GM23338 (cell line): ENCODE measurements at regions not wholly inside any gene's neighbourhood (a gene's known extent, or its start where the extent isn't known, plus 50 kb on each side); places are given as distances from the start of the nearest gene placed in this dataset.

Experiments used
- ATAC-seq: fragments of 200-7000 bp; cut with Tn5 transposase; 3 replicates; pipeline ENCODE4 v1.9.1; 2020
- DNase-seq: peaks from one replicate; pipeline ENCODE4 v3.0.0-alpha.2; 2015; ENCODE audit warnings: low spot score
- H2AFZ ChIP-seq: fragments of 200-600 bp; sonication (generic); 2 replicates; pipeline ENCODE4 v1.8.0; 2016; ENCODE audit warnings: antibody characterized with exemption, mild to moderate bottlenecking, moderate library complexity
- H3F3A ChIP-seq: fragments of 200-600 bp; sonication (generic); replicated peaks from 2 replicates; pipeline ENCODE4 v1.8.0; 2017; ENCODE audit warnings: antibody characterized with exemption, mixed run types, low read depth
- H3K27ac ChIP-seq: fragments of 200-600 bp; sonication (generic); 2 replicates; pipeline ENCODE4 v1.6.1; 2016; ENCODE audit warnings: low read depth
- H3K27me3 ChIP-seq: fragments of 200-600 bp; sonication (generic); 2 replicates; pipeline ENCODE4 v1.8.0; 2016; ENCODE audit warnings: mild to moderate bottlenecking, mixed run types, moderate library complexity; ENCODE audit not compliant: insufficient read depth
- H3K36me3 ChIP-seq: fragments of 200-600 bp; sonication (generic); 2 replicates; pipeline ENCODE4 v1.8.0; 2016; ENCODE audit warnings: mild to moderate bottlenecking; ENCODE audit not compliant: insufficient read depth
- H3K4me1 ChIP-seq: fragments of 200-600 bp; sonication (generic); 2 replicates; pipeline ENCODE4 v1.8.0; 2016; ENCODE audit warnings: mild to moderate bottlenecking, moderate library complexity; ENCODE audit not compliant: insufficient read depth
- H3K4me2 ChIP-seq: fragments of 200-600 bp; sonication (generic); 2 replicates; pipeline ENCODE4 v1.7.1; 2017; ENCODE audit warnings: mixed run types
- H3K4me3 ChIP-seq: fragments of 200-600 bp; sonication (generic); 2 replicates; pipeline ENCODE4 v1.6.1; 2016; ENCODE audit warnings: mixed run types
- H3K79me2 ChIP-seq: fragments of 200-600 bp; sonication (generic); replicated peaks from 2 replicates; pipeline ENCODE4 v1.8.0; 2017; ENCODE audit warnings: mild to moderate bottlenecking; ENCODE audit not compliant: insufficient read depth
- H3K9me2 ChIP-seq: fragments of 200-600 bp; sonication (generic); 2 replicates; pipeline ENCODE4 v1.8.0; 2017; ENCODE audit not compliant: insufficient read depth
- H4K20me1 ChIP-seq: fragments of 200-600 bp; sonication (generic); replicated peaks from 2 replicates; pipeline ENCODE4 v1.8.0; 2017; ENCODE audit warnings: mild to moderate bottlenecking; ENCODE audit not compliant: insufficient read depth
- H3K27ac Mint-ChIP-seq: 2 replicates; pipeline ENCODE4 v1.8.0; 2020; ENCODE audit warnings: inconsistent platforms, mild to moderate bottlenecking, moderate library complexity, mixed read lengths
- H3K27me3 Mint-ChIP-seq: 3 replicates; pipeline ENCODE4 v1.8.0; 2022; ENCODE audit warnings: low read depth, mild to moderate bottlenecking, moderate library complexity, mixed read lengths, inconsistent platforms; ENCODE audit not compliant: insufficient read depth, poor library complexity
- H3K36me3 Mint-ChIP-seq: 3 replicates; pipeline ENCODE4 v1.8.0; 2021; ENCODE audit warnings: low read depth, mild to moderate bottlenecking, inconsistent platforms, moderate library complexity, mixed read lengths
- H3K4me1 Mint-ChIP-seq: 3 replicates; pipeline ENCODE4 v1.8.0; 2020; ENCODE audit warnings: mild to moderate bottlenecking, inconsistent platforms, mixed read lengths
- H3K4me3 Mint-ChIP-seq: 3 replicates; pipeline ENCODE4 v1.8.0; 2021; ENCODE audit warnings: moderate library complexity, mild to moderate bottlenecking, inconsistent platforms, mixed read lengths
- H3K9me3 Mint-ChIP-seq: 3 replicates; pipeline ENCODE4 v1.8.0; 2020; ENCODE audit warnings: moderate library complexity, mild to moderate bottlenecking, inconsistent platforms, mixed read lengths
- CREB1 ChIP-seq: fragments of 250-450 bp; sonication (Bioruptor Pico); IDR thresholded peaks from 2 replicates; pipeline ENCODE4 v1.5.0; 2020; ENCODE audit warnings: low read depth, mild to moderate bottlenecking, moderate library complexity
- EZH2 ChIP-seq: fragments of 200-600 bp; sonication (generic); IDR thresholded peaks from one replicate; pipeline ENCODE4 v1.8.0; 2017; ENCODE audit warnings: antibody characterized with exemption, mild to moderate bottlenecking, low read depth; ENCODE audit not compliant: unreplicated experiment
- EZH2phosphoT487 ChIP-seq: fragments of 200-600 bp; sonication (generic); IDR thresholded peaks from one replicate; pipeline ENCODE4 v1.8.1; 2018; ENCODE audit warnings: antibody characterized with exemption; ENCODE audit not compliant: unreplicated experiment
- JUNB ChIP-seq: IDR thresholded peaks from one replicate; pipeline ENCODE4 v1.6.1; 2016; ENCODE audit warnings: antibody characterized with exemption; ENCODE audit not compliant: unreplicated experiment
- NANOG ChIP-seq: IDR thresholded peaks from 2 replicates; pipeline ENCODE4 v1.6.1; 2016; ENCODE audit warnings: antibody characterized with exemption, borderline replicate concordance
- POLR2AphosphoS5 ChIP-seq: IDR thresholded peaks from 2 replicates; pipeline ENCODE4 v1.6.1; 2016; ENCODE audit warnings: antibody characterized with exemption, low read depth
- STAT1 ChIP-seq: IDR thresholded peaks from one replicate; pipeline ENCODE4 v1.6.1; 2016; ENCODE audit warnings: antibody characterized with exemption; ENCODE audit not compliant: unreplicated experiment
- ZNF114 ChIP-seq: fragments of 250-450 bp; sonication (Bioruptor Pico); IDR thresholded peaks from 2 replicates; pipeline ENCODE4 v1.5.0; 2020; ENCODE audit warnings: mild to moderate bottlenecking, moderate library complexity
- ZNF331 ChIP-seq: fragments of 250-450 bp; sonication (Bioruptor Pico); IDR thresholded peaks from 2 replicates; pipeline ENCODE4 v1.5.0; 2020; ENCODE audit warnings: low read depth, mild to moderate bottlenecking, moderate library complexity
- TF ChIP-seq, protein P1 (sequence below): IDR thresholded peaks from one replicate; pipeline ENCODE4 v1.6.1; 2018; ENCODE audit warnings: antibody characterized with exemption; ENCODE audit not compliant: unreplicated experiment
- TF ChIP-seq, protein P2 (sequence below): fragments of 250-450 bp; sonication (Bioruptor Pico); IDR thresholded peaks from 2 replicates; pipeline ENCODE4 v1.5.0; 2020; ENCODE audit warnings: mild to moderate bottlenecking, moderate library complexity
- TF ChIP-seq, protein P3 (sequence below): IDR thresholded peaks from 2 replicates; pipeline ENCODE4 v1.6.1; 2016; ENCODE audit warnings: antibody characterized with exemption
- TF ChIP-seq, protein P4 (sequence below), 2 experiments: fragments of 200-600 bp in 1 of 2; sonication (generic) in 1 of 2; conservative IDR thresholded peaks; 2 replicates each; pipeline versions ENCODE4 v1.5.1 to v1.6.1; 2016 to 2017; ENCODE audit warnings: antibody characterized with exemption in 2 of 2, low read depth in 2 of 2, mild to moderate bottlenecking in 2 of 2, moderate library complexity in 1 of 2

DNA sequence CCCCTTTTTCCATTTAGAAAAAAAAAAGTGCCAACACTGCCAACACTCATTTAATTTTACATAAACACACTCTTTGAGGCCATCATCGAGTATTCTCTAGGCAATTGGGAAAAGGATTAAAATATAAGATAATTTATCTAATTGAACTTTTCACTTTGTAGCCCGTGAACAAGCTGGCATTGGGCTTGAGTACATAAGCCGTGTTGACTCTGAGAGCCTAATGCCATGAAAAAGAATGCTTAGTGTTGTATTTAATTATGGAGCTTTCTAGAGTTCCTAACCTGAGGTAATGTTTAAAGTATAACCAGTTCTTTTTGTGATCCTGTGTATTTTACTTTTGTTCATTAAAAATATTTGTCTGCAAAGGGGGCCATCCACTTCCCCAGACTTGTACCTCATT lies 193.8 kb downstream of the LYPLAL1 start:
- Histone ChIP-seq H3K4me2 (no peak overlapping the region), H3K36me3 (no peaks in the 10 kb centered on the region), H3K79me2 (no peaks in the 10 kb centered on the region), H3K4me1 (no peaks in the 10 kb centered on the region), H3F3A (no peaks in the 10 kb centered on the region), H3K4me3 (no peak overlapping the region), H3K9me2 (0 out of 2 replicates have a peak, but pooled peaks cover 3% of the 10 kb centered on the region), H2AFZ (no peak overlapping the region), H4K20me1 (no peaks in the 10 kb centered on the region), H3K27ac (no peak overlapping the region), H3K27me3 (no peaks in the 10 kb centered on the region)
- TF ChIP-seq, protein P1, sequence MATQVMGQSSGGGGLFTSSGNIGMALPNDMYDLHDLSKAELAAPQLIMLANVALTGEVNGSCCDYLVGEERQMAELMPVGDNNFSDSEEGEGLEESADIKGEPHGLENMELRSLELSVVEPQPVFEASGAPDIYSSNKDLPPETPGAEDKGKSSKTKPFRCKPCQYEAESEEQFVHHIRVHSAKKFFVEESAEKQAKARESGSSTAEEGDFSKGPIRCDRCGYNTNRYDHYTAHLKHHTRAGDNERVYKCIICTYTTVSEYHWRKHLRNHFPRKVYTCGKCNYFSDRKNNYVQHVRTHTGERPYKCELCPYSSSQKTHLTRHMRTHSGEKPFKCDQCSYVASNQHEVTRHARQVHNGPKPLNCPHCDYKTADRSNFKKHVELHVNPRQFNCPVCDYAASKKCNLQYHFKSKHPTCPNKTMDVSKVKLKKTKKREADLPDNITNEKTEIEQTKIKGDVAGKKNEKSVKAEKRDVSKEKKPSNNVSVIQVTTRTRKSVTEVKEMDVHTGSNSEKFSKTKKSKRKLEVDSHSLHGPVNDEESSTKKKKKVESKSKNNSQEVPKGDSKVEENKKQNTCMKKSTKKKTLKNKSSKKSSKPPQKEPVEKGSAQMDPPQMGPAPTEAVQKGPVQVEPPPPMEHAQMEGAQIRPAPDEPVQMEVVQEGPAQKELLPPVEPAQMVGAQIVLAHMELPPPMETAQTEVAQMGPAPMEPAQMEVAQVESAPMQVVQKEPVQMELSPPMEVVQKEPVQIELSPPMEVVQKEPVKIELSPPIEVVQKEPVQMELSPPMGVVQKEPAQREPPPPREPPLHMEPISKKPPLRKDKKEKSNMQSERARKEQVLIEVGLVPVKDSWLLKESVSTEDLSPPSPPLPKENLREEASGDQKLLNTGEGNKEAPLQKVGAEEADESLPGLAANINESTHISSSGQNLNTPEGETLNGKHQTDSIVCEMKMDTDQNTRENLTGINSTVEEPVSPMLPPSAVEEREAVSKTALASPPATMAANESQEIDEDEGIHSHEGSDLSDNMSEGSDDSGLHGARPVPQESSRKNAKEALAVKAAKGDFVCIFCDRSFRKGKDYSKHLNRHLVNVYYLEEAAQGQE: no peak
- TF ChIP-seq EZH2phosphoT487: no peak
- TF ChIP-seq POLR2AphosphoS5: no peak
- TF ChIP-seq, protein P2, sequence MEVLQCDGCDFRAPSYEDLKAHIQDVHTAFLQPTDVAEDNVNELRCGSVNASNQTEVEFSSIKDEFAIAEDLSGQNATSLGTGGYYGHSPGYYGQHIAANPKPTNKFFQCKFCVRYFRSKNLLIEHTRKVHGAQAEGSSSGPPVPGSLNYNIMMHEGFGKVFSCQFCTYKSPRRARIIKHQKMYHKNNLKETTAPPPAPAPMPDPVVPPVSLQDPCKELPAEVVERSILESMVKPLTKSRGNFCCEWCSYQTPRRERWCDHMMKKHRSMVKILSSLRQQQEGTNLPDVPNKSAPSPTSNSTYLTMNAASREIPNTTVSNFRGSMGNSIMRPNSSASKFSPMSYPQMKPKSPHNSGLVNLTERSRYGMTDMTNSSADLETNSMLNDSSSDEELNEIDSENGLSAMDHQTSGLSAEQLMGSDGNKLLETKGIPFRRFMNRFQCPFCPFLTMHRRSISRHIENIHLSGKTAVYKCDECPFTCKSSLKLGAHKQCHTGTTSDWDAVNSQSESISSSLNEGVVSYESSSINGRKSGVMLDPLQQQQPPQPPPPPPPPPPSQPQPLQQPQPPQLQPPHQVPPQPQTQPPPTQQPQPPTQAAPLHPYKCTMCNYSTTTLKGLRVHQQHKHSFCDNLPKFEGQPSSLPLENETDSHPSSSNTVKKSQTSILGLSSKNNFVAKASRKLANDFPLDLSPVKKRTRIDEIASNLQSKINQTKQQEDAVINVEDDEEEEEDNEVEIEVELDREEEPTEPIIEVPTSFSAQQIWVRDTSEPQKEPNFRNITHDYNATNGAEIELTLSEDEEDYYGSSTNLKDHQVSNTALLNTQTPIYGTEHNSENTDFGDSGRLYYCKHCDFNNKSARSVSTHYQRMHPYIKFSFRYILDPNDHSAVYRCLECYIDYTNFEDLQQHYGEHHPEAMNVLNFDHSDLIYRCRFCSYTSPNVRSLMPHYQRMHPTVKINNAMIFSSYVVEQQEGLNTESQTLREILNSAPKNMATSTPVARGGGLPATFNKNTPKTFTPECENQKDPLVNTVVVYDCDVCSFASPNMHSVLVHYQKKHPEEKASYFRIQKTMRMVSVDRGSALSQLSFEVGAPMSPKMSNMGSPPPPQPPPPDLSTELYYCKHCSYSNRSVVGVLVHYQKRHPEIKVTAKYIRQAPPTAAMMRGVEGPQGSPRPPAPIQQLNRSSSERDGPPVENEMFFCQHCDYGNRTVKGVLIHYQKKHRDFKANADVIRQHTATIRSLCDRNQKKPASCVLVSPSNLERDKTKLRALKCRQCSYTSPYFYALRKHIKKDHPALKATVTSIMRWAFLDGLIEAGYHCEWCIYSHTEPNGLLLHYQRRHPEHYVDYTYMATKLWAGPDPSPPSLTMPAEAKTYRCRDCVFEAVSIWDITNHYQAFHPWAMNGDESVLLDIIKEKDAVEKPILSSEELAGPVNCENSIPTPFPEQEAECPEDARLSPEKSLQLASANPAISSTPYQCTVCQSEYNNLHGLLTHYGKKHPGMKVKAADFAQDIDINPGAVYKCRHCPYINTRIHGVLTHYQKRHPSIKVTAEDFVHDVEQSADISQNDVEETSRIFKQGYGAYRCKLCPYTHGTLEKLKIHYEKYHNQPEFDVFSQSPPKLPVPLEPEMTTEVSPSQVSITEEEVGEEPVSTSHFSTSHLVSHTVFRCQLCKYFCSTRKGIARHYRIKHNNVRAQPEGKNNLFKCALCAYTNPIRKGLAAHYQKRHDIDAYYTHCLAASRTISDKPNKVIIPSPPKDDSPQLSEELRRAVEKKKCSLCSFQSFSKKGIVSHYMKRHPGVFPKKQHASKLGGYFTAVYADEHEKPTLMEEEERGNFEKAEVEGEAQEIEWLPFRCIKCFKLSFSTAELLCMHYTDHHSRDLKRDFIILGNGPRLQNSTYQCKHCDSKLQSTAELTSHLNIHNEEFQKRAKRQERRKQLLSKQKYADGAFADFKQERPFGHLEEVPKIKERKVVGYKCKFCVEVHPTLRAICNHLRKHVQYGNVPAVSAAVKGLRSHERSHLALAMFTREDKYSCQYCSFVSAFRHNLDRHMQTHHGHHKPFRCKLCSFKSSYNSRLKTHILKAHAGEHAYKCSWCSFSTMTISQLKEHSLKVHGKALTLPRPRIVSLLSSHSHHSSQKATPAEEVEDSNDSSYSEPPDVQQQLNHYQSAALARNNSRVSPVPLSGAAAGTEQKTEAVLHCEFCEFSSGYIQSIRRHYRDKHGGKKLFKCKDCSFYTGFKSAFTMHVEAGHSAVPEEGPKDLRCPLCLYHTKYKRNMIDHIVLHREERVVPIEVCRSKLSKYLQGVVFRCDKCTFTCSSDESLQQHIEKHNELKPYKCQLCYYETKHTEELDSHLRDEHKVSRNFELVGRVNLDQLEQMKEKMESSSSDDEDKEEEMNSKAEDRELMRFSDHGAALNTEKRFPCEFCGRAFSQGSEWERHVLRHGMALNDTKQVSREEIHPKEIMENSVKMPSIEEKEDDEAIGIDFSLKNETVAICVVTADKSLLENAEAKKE (CRISPR knock-in tag): no peak
- no peak for TF ChIP-seq STAT1
- TF ChIP-seq, protein P3, sequence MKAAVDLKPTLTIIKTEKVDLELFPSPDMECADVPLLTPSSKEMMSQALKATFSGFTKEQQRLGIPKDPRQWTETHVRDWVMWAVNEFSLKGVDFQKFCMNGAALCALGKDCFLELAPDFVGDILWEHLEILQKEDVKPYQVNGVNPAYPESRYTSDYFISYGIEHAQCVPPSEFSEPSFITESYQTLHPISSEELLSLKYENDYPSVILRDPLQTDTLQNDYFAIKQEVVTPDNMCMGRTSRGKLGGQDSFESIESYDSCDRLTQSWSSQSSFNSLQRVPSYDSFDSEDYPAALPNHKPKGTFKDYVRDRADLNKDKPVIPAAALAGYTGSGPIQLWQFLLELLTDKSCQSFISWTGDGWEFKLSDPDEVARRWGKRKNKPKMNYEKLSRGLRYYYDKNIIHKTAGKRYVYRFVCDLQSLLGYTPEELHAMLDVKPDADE: no peak
- TF ChIP-seq, protein P4, sequence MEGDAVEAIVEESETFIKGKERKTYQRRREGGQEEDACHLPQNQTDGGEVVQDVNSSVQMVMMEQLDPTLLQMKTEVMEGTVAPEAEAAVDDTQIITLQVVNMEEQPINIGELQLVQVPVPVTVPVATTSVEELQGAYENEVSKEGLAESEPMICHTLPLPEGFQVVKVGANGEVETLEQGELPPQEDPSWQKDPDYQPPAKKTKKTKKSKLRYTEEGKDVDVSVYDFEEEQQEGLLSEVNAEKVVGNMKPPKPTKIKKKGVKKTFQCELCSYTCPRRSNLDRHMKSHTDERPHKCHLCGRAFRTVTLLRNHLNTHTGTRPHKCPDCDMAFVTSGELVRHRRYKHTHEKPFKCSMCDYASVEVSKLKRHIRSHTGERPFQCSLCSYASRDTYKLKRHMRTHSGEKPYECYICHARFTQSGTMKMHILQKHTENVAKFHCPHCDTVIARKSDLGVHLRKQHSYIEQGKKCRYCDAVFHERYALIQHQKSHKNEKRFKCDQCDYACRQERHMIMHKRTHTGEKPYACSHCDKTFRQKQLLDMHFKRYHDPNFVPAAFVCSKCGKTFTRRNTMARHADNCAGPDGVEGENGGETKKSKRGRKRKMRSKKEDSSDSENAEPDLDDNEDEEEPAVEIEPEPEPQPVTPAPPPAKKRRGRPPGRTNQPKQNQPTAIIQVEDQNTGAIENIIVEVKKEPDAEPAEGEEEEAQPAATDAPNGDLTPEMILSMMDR (conservative IDR thresholded peaks at IDR 0.05; ENCODE audit: low read depth in 2 of 2): no peak
- no peak for TF ChIP-seq JUNB
- TF ChIP-seq ZNF331 (CRISPR knock-in tag): no peak
- TF ChIP-seq NANOG: no peak
- TF ChIP-seq CREB1 (CRISPR knock-in tag): no peak
- TF ChIP-seq EZH2: no peak
- no peak for TF ChIP-seq ZNF114
- no peaks in the 10 kb centered on the region for H3K4me1 Mint-ChIP-seq
- H3K4me3 Mint-ChIP-seq: no peak overlapping the region
- H3K27ac Mint-ChIP-seq: no peak overlapping the region
- H3K9me3 Mint-ChIP-seq: no peaks in the 10 kb centered on the region
- H3K27me3 Mint-ChIP-seq: no peaks in the 10 kb centered on the region
- H3K36me3 Mint-ChIP-seq: no peaks in the 10 kb centered on the region
- DNase-seq (no peak), ATAC-seq (no peak)
